BJ (cell line): ENCODE measurements at regions not wholly inside any gene's neighbourhood (a gene's known extent, or its start where the extent isn't known, plus 50 kb on each side); places are given as distances from the start of the nearest gene placed in this dataset.

Experiments used
- CTCF ChIA-PET: fragments of 350-600 bp; formaldehyde crosslinking; extraction: SDS; loops from one replicate; lab custom pipeline; 2021; ENCODE audit warnings: antibody characterized with exemption, inconsistent platforms; lab: Yijun Ruan, JAX
- POLR2A ChIA-PET: fragments of 300-600 bp; sonication (Branson Sonifier 250); formaldehyde crosslinking; extraction: SDS; loops from one replicate; lab custom pipeline; 2021; ENCODE audit warnings: antibody characterized with exemption; lab: Charles Lee
- DNase-seq: peaks from one replicate; pipeline ENCODE4 v3.0.0-alpha.2; 2011; ENCODE audit warnings: low read depth
- H3K27me3 ChIP-seq: 2 replicates; pipeline ENCODE4 v1.6.0; 2011; ENCODE audit warnings: low read length; ENCODE audit not compliant: control insufficient read depth, insufficient read depth
- H3K36me3 ChIP-seq: 2 replicates; pipeline ENCODE4 v1.5.1; 2011; ENCODE audit warnings: low read length; ENCODE audit not compliant: control insufficient read depth, insufficient read depth
- H3K4me3 ChIP-seq: 2 replicates; pipeline ENCODE4 v1.5.1; 2011; ENCODE audit warnings: low read depth, mild to moderate bottlenecking, control low read depth, low read length
- CTCF ChIP-seq: IDR thresholded peaks from 2 replicates; pipeline ENCODE4 v1.5.1; 2011; ENCODE audit warnings: low read depth, mild to moderate bottlenecking, control low read depth, inconsistent platforms, low read length, moderate library complexity; ENCODE audit not compliant: insufficient read depth

GRCh38 chr7:25520017-25520416 lies 291.7 kb upstream of the NPVF start:
- no peak for TF ChIP-seq CTCF
- H3K27me3 ChIP-seq: no peaks in the 10 kb centered on the region
- no peak for DNase-seq
- no peak overlapping the region for H3K4me3 ChIP-seq
- no peaks in the 10 kb centered on the region for H3K36me3 ChIP-seq
- CTCF ChIA-PET: no interaction called here
- POLR2A ChIA-PET: no interaction called here

GRCh38 chr7:25520516-25520915 lies 292.2 kb upstream of the NPVF start:
- ChIA-PET POLR2A (no interaction called here), CTCF (no interaction called here)
- DNase-seq: no peak

GRCh38 chr7:25521236-25521635 lies 292.9 kb upstream of the NPVF start:
- TF ChIP-seq CTCF: no peak
- no peak for DNase-seq
- CTCF ChIA-PET: no interaction called here
- H3K4me3 ChIP-seq: no peak overlapping the region
- H3K27me3 ChIP-seq: no peaks in the 10 kb centered on the region
- no peaks in the 10 kb centered on the region for H3K36me3 ChIP-seq
- POLR2A ChIA-PET: no interaction called here

More at GRCh38 chr7:25520516-25520915, 292.2 kb upstream of the NPVF start:
- H3K4me3 ChIP-seq: no peak overlapping the region
- no peaks in the 10 kb centered on the region for H3K36me3 ChIP-seq
- no peaks in the 10 kb centered on the region for H3K27me3 ChIP-seq
- no peak for TF ChIP-seq CTCF

- DNase-seq: no peak
- H3K4me3 ChIP-seq: no peak overlapping the region
- H3K27me3 ChIP-seq: no peaks in the 10 kb centered on the region
- no peak for TF ChIP-seq CTCF
- POLR2A ChIA-PET: no interaction called here
- CTCF ChIA-PET: no interaction called here
- no peaks in the 10 kb centered on the region for H3K36me3 ChIP-seq
These were observed 294.4 kb upstream of the NPVF start for GRCh38 chr7:25522727-25523126.

GRCh38 chr7:25527665-25528170 lies 299.4 kb upstream of the NPVF start:
- H3K36me3 ChIP-seq: no peaks in the 10 kb centered on the region
- no peaks in the 10 kb centered on the region for H3K27me3 ChIP-seq
- H3K4me3 ChIP-seq: no peak overlapping the region
- DNase-seq: no peak
- TF ChIP-seq CTCF: no peak
- ChIA-PET POLR2A (no interaction called here), CTCF (no interaction called here)
